ENCODE measurements at regions not wholly inside any gene's neighbourhood (a gene's known extent, or its start where the extent isn't known, plus 50 kb on each side); places are given as distances from the start of the nearest gene placed in this dataset.
"Not testable (repeated sequence)": the region's sequence is repeated elsewhere in the genome, so short reads cannot be mapped to it uniquely, and the experiment has no call there.

DNA sequence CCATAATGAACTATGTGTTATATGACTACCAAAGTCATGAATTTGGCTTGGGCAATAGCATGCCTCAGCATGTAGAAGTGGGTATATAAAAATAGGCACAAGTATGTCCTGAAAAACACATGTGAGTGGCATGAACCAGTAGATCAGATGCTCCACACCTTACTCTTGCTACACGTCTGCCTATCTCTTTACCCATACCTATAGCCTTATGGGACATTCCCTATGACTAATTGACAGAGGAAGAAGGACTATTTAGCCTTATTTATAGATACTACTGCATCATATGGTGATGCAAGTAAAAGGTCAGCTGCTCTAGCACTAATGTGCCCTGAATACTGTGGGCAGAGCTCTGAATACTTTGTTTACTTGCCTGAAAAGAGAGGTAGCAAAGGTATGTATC, 81.0 kb upstream of the ZPLD1 start:
- DNase-seq = no peak

DNA sequence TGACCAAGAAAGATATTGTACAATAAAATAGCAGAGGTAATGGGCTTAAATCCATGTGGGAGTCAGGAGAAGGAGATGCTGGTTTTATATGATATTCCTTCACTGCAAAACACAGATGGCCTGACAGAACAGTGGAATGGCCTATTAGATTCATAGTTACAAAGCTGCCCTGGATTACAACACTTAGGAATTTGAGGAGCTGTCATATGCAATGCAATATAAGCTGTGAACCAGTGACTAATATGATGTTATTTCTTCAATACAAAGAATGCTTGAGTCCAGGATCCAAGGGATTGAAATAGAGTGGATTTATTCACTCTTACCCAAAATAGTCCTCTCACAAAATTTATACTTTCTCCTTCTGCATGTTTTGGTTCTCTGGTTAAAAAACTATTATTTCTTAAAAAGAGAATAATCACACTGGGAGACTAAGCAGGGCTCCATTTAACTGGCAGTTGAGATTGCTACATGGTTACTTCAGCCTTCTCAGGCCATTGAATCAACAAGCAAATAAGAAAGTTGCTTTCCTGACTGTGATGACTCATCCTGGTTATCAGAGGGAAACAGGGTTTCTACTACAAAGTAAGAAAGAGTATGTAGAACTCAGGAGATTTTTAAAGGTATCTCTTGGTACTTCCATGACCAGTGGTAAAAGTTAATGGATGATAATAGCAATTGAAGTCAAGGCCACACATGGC, 79.8 kb upstream of the ZPLD1 start:
- no peak for DNase-seq

DNA sequence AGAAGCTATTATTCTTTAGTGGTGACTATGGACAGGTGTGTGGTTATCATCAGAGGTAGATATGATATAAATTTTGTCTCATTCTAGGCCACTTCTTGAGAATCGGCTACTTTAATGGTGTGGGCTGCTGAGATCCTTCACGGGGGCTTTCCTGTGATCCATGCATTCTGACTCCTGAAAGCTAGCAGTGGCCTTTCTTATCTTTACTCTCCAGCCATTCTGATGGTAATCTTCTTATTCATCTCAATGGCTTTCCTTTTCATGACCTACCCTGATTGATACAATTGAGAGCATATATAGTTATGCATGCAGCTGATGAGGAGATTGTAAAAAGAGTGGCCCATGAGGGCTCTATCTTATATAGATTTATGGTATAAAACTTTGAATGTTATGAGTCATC, 78.3 kb upstream of the ZPLD1 start:
- DNase-seq = no peak

DNA sequence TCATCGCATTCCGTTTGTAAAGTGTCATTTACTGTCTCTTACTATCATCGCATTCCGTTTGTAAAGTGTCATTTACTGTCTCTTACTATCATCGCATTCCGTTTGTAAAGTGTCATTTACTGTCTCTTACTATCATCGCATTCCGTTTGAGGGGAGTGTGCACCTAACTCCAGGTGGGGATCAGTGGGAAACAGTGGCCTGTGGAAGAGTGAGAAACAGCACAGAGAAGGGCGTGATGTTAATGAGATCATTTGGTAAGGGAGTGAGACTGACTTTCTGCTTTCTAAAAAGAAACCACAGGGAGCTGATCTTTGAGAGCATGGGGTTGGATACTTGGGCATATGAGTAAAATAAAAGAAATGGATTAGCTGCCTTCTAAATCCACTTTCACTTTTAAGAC, 77.5 kb upstream of the ZPLD1 start:
- DNase-seq = not testable (repeated sequence)

DNA sequence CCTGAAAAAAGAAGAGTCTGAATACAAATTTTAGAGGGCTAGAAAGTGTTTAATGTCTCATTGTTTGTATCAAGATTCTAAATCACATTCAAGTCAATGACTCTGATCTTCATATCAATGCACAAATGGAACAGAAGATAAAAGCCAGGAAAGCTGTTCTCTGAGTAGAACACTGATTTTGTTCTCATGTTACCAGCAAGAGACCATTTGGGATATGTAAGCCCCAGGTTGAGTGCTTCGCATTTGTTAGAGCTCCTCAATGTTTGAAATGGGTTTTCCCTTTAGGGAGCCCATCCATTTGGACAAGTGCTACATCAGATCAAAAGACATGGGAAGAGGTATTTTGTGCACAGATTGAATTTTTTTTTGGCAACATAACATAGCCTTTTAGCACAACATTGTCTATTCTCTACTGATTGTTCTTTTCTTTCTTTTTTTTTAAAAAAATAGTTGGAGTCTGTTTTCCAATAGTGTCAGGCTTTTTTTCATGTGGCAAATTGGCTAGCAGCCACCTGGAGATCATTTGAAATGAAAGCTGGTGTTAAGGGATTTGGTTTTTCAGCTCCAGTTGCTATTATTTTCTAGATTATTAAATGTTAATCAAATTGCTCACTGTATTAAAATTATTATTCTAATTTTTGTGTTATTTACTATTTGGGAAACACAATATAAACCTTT, 74.5 kb upstream of the ZPLD1 start:
- no peak for DNase-seq

DNA sequence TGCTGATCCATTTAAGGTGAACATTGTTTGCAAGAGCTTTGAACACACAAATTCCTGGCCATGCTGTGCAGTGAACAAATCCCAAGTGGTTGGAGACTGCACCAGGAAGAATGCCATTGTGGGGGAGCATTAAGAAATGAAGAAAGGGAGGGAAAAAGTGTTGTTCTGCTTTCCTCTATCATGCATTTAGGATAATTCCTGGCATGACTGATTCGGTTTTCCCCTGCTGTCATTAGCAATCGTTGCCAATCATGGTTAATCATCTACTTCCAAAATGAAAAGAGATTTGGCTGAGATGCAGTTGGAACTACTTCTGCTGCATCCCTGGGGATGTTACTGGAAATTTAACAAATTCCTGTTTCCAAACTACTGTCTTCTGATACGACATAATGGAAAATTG, 73.7 kb upstream of the ZPLD1 start:
- DNase-seq = no peak

DNA sequence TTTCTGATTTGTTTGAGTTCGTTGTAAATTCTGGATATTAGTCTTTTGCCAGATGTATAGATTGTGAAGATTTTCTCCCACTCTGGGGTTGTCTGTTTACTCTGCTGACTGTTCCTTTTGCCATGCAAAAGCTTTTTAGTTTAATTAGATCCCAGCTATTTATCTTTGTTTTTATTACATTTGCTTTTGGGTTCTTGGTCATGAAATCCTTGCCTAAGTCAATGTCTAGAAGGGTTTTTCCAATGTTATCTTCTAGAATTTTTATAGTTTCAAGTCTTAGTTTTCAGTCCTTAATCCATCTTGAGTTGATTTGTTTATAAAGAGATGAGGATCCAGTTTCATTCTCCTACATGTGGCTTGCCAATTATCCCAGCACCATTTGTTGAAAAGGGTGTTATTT, 68.7 kb upstream of the ZPLD1 start:
- DNase-seq = not testable (repeated sequence)

DNA sequence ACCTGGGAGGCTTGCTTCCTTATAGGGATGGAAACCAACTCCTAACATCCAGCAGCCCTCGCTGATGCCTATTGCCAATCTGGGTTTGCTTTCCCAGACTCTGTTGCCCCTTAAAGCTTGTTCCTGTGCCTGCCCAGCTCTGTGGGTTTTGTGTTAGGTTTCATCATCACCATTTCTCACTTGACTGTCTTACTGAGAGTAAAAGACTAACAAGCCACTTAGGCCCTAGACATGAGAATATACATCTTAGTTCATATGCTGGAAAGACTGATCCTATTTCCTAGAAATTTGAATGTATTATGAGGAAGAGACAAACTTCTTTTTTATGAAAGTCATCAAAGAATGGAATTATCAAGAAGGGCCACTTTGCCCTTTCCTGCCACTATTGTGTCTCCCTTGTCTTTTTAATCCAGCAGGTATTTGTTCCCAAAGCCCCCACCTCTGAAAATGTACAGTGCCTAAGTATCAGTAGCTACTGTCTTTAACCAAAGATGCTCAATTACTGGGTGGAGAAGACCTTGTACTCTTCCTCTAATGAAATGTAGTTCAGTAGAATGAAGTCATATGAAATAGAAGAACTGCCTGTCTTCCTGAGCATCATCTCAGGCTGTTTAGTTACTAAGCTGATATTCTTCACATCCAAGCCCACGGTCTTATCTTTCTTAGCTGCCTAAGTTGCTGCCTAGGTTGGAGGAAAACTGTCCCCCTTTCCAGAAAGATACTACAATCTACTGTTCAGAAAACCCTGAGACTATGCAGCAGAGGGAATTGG, 59.8 kb upstream of the ZPLD1 start:
- no peak for DNase-seq

DNA sequence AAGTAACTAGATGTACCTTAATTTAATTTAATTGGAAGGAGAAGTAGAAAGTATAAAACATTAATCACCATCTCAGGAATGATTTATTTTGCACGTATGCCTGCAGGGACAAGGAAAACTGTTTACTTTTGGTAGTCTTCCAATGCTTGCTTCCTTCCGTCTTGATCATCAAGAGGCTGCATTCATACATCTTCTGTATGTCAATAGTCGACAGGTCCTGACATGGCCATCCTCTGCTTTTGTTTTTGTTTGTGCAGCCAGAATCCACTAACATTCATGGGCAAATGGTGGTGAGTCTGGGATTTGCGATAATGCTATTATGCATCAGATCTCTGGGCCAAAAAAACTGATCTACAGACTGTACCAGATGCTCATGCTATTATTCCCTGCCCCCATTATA, 56.6 kb upstream of the ZPLD1 start:
- no peak for DNase-seq

DNA sequence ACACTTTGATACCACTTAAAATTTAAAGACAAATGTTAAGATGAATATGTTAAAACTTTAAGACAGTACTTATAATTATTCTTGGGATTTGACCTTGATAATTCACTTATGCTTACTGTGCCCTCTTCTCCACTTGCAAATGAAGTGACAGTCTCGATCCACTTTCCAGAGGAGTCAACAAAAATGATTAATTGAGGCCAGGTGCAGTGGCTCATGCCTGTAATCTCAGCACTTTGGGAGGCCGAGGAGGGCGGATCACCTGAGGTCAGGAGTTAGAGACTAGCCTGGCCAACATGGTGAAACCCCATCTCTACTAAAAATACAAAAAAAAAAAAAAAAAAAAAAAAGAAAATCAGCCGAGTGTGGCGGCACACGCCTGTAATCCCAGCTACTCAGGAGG, 52.6 kb upstream of the ZPLD1 start:
- not testable (repeated sequence) for DNase-seq

Data from activated CD4-positive, CD25-positive, alpha-beta regulatory T cell treated with anti-CD3 and anti-CD28 coated beads, Interleukin-2, amount 50 U/mL, for 72 hours (primary cell).